ENCODE measurements at regions not wholly inside any gene's neighbourhood (a gene's known extent, or its start where the extent isn't known, plus 50 kb on each side); places are given as distances from the start of the nearest gene placed in this dataset.

- TF ChIP-seq CTCF (IDR thresholded peaks at IDR 0.05) (no peak), POLR2A (IDR thresholded peaks at IDR 0.05) (no peak)
Measured at GRCh38 chr3:148366743-148367410, 330.8 kb upstream of the AGTR1 start.
